Panc1 (cell line): ENCODE measurements at regions not wholly inside any gene's neighbourhood (a gene's known extent, or its start where the extent isn't known, plus 50 kb on each side); places are given as distances from the start of the nearest gene placed in this dataset.

Experiments
- ATAC-seq: fragments of 200-7000 bp; cut with Tn5 transposase; 2 replicates; pipeline ENCODE4 v1.9.1; 2020; ENCODE audit warnings: mild to moderate bottlenecking, moderate library complexity
- BruUV-seq: library from RNA; stranded (reverse); fragments of 400-500 nt; replicated peaks from 2 replicates; lab custom pipeline; 2021; lab: Mats Ljungman, UMichigan
- CTCF ChIA-PET: fragments of 300-600 bp; sonication (Branson Sonifier 250); formaldehyde crosslinking; loops from one replicate; lab custom pipeline; 2022; ENCODE audit warnings: antibody characterized with exemption; lab: Charles Lee
- POLR2A ChIA-PET: fragments of 300-600 bp; sonication (Branson Sonifier 250); formaldehyde crosslinking; loops from one replicate; lab custom pipeline; 2022; ENCODE audit warnings: antibody characterized with exemption; lab: Charles Lee
- DNase-seq: peaks from one replicate; pipeline ENCODE4 v3.0.0-alpha.2; 2010; ENCODE audit warnings: low read depth, low spot score
- H3K27ac ChIP-seq: 2 replicates; pipeline ENCODE4 v1.5.1; 2011; ENCODE audit warnings: mild to moderate bottlenecking, low read length, inconsistent platforms
- H3K27me3 ChIP-seq: fragments of 200-500 bp; sonication (Bioruptor generic); 2 replicates; pipeline ENCODE4 v1.6.0; 2014; ENCODE audit warnings: low read length, inconsistent platforms; ENCODE audit not compliant: control insufficient read depth, insufficient read depth
- H3K36me3 ChIP-seq: fragments of 200-500 bp; sonication (Bioruptor generic); 2 replicates; pipeline ENCODE4 v1.5.1; 2014; ENCODE audit warnings: inconsistent platforms, mild to moderate bottlenecking, low read length, moderate library complexity; ENCODE audit not compliant: control insufficient read depth, insufficient read depth
- H3K4me1 ChIP-seq: 2 replicates; pipeline ENCODE4 v1.5.1; 2011; ENCODE audit warnings: inconsistent platforms, mild to moderate bottlenecking, low read length, moderate library complexity; ENCODE audit not compliant: control insufficient read depth, insufficient read depth
- H3K4me3 ChIP-seq, 2 experiments: 2 replicates each; pipeline ENCODE4 v1.5.1; 2011 to 2012; ENCODE audit warnings: low read depth in 2 of 2, low read length in 2 of 2, mild to moderate bottlenecking in 2 of 2, inconsistent platforms in 1 of 2, moderate library complexity in 1 of 2
- H3K9me3 ChIP-seq: fragments of 200-500 bp; sonication (Bioruptor generic); 2 replicates; pipeline ENCODE4 v1.5.1; 2014; ENCODE audit warnings: low read depth, mild to moderate bottlenecking, inconsistent platforms, low read length, moderate library complexity; ENCODE audit not compliant: control insufficient read depth, insufficient read depth
- CTCF ChIP-seq: fragments of 450-650 bp; IDR thresholded peaks from 2 replicates; pipeline ENCODE4 v1.5.1; 2017; ENCODE audit warnings: mild to moderate bottlenecking
- POLR2AphosphoS5 ChIP-seq: IDR thresholded peaks from 2 replicates; pipeline ENCODE4 v1.6.1; 2012; ENCODE audit warnings: mild to moderate bottlenecking, low read depth, low read length, moderate library complexity
- REST ChIP-seq, 2 experiments: IDR thresholded peaks; 2 replicates each; pipeline ENCODE4 v1.6.1; 2011 to 2012; ENCODE audit warnings: low read depth in 2 of 2, control low read depth in 1 of 2, low read length in 1 of 2, mild to moderate bottlenecking in 1 of 2, moderate library complexity in 1 of 2; ENCODE audit not compliant: insufficient read depth in 1 of 2
- SIN3A ChIP-seq: IDR thresholded peaks from 2 replicates; pipeline ENCODE4 v1.6.1; 2012; ENCODE audit warnings: low read depth, mild to moderate bottlenecking, low read length, moderate library complexity, borderline replicate concordance; ENCODE audit not compliant: insufficient read depth
- TCF7L2 ChIP-seq: IDR thresholded peaks from 2 replicates; pipeline ENCODE4 v1.6.1; 2011; ENCODE audit warnings: mild to moderate bottlenecking, low read depth, low read length, inconsistent platforms
- in situ Hi-C: cut with HindIII; loops from 2 replicates; pipeline ENCODE4 v1.10.0; 2016; ENCODE audit warnings: low sequenced_read_pairs, low pct_unique_long_range_greater_than_20kb
- intact Hi-C: fragments of 100-400 bp; cut with micrococcal nuclease; formaldehyde crosslinking; loops from one replicate; pipeline ENCODE4 v1.10.0; 2022; ENCODE audit not compliant: unreplicated experiment

DNA sequence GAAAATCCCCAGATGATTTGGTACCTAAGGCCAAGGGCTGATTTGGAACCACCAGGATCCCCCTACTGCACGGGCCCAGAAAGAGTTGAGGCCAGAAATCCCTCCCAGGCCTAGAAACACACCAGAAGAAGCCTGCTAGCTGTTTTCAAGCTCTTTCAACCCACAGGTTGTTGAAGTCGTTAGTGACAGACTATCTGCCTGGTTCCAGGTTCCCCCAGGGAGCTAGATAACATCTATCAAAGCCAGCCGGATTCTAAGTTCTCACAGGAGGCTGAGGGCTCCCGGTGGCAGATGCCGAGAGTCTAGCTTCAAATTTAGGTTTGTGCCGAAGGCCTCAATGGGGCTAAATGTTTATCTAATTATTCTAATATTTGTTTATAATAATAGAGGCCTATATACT, 132.0 kb upstream of the ATP6AP2 start:
- intact Hi-C loops (no loop called here), in situ Hi-C loops (no loop called here)
- Histone ChIP-seq H3K4me1 (no peaks in the 10 kb centered on the region), H3K36me3 (no peaks in the 10 kb centered on the region), H3K27me3 (no peaks in the 10 kb centered on the region), H3K27ac (no peak overlapping the region), H3K9me3 (no peaks in the 10 kb centered on the region), H3K4me3 (no peak overlapping the region)
- CTCF ChIA-PET, result no interaction called here
- BruUV-seq, result no TSS peak
- no peak for ATAC-seq
- DNase-seq, result no peak
- POLR2A ChIA-PET, result no interaction called here
- TF ChIP-seq TCF7L2, result no peak
- no peak for TF ChIP-seq SIN3A
- TF ChIP-seq CTCF, result no peak
- no peak for TF ChIP-seq POLR2AphosphoS5
- TF ChIP-seq REST (IDR thresholded peaks at IDR 0.05; ENCODE audit: insufficient read depth in 1 of 2, low read depth in 2 of 2, low read length in 1 of 2), result no peak

- H3K27me3 ChIP-seq, result no peaks in the 10 kb centered on the region
- in situ Hi-C loops (no loop called here), intact Hi-C loops (no loop called here)
- ChIA-PET POLR2A (no interaction called here), CTCF (no interaction called here)
- TF ChIP-seq POLR2AphosphoS5, result no peak
- ATAC-seq (no peak), DNase-seq (no peak)
- BruUV-seq, result no TSS peak
- no peaks in the 10 kb centered on the region for H3K36me3 ChIP-seq
- no peak overlapping the region for H3K27ac ChIP-seq
- H3K9me3 ChIP-seq, result no peaks in the 10 kb centered on the region
- no peak overlapping the region for H3K4me3 ChIP-seq
- no peaks in the 10 kb centered on the region for H3K4me1 ChIP-seq
Measured at GRCh38 chrX:40446921-40447320, 133.8 kb upstream of the ATP6AP2 start.

GRCh38 chrX:40445691-40446090, 135.1 kb upstream of the ATP6AP2 start:
- H3K4me1 ChIP-seq, result no peaks in the 10 kb centered on the region
- BruUV-seq, result no TSS peak
- H3K27ac ChIP-seq, result no peak overlapping the region
- CTCF ChIA-PET, result no interaction called here
- ATAC-seq, result no peak
- no peak for DNase-seq
- H3K4me3 ChIP-seq, result no peak overlapping the region
- POLR2A ChIA-PET, result no interaction called here
- no peaks in the 10 kb centered on the region for H3K27me3 ChIP-seq
- H3K36me3 ChIP-seq, result no peaks in the 10 kb centered on the region
- in situ Hi-C loops (no loop called here), intact Hi-C loops (no loop called here)
- H3K9me3 ChIP-seq, result no peaks in the 10 kb centered on the region
- TF ChIP-seq SIN3A (no peak), POLR2AphosphoS5 (no peak), CTCF (no peak), REST (IDR thresholded peaks at IDR 0.05; ENCODE audit: insufficient read depth in 1 of 2, low read depth in 2 of 2, low read length in 1 of 2) (no peak), TCF7L2 (no peak)
